HG03135 (cell line): ENCODE measurements at regions not wholly inside any gene's neighbourhood (a gene's known extent, or its start where the extent isn't known, plus 50 kb on each side); places are given as distances from the start of the nearest gene placed in this dataset.
A peak's percentile ranks its signal among the peaks of the same experiment; 100 is the strongest.
"Not testable (repeated sequence)": the region's sequence is repeated elsewhere in the genome, so short reads cannot be mapped to it uniquely, and the experiment has no call there.

Experiments
- ATAC-seq: cut with Tn5 transposase; IDR thresholded peaks from one replicate; pipeline ENCODE4 v1.9.1; 2021; ENCODE audit warnings: mild to moderate bottlenecking, moderate library complexity; ENCODE audit not compliant: unreplicated experiment

DNA sequence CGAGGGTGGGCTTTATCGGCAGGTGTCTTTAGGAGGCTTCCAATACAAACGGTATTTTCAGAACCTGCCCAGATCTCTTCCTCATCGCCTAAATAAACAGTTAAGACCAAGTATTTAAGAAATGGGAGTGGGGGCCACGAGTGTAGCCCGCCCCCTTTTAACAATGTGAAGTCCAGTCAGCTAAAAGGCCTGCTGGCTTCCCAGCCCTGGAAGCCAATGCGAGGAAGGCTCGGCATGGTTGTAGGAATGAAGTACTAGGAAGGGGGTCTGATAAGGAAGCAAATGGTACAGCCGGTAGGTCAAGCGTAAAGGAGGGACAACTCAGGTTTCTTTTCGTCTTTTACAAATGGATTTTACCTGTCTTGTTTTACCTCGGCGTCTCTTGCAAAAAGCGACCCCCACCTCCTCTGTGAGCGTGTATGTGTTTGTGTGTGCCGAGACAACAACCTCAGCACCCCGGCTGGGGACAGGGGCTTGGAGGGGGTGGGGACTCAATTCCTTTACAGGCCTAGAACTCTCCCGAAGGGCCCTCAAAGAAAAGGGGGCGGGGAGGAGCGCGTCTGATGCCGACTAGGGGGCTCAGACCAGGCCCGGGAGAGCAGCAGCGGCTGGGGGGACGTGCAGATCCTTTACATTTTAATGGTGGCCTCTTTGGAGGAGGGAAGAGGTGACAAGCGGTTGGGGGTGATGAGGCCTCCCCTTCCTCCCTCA, 147.6 kb downstream of the GPR85 start:
- peak; percentile 15 for ATAC-seq

- ATAC-seq, result no peak
Measured at GRCh38 chr7:112937651-112938415, 147.6 kb upstream of the TMEM168 start.

- no peak for ATAC-seq
Measured at GRCh38 chr7:112933598-112933997, 143.4 kb upstream of the TMEM168 start.

DNA sequence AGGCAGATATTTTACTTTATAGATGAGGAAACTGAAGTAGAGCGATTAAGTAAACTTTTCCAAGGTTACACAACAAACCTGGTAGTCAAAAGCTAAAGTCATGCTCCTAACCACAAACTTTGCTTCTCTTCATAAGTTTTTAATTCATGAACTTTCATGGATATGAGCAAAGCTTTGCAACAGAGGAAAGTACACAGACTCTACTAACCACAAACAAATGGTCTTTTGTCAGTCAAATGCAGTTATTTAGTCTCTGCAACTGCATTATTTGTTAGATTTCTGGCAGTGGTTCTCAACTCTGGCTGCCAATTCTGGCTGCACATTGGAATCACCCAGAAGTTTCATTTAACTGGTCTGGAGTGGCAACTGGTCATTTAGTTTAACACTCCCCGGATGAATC, 140.6 kb upstream of the TMEM168 start:
- ATAC-seq, result no peak

- no peak for ATAC-seq
Measured at GRCh38 chr7:112929421-112929820, 139.2 kb upstream of the TMEM168 start.

DNA sequence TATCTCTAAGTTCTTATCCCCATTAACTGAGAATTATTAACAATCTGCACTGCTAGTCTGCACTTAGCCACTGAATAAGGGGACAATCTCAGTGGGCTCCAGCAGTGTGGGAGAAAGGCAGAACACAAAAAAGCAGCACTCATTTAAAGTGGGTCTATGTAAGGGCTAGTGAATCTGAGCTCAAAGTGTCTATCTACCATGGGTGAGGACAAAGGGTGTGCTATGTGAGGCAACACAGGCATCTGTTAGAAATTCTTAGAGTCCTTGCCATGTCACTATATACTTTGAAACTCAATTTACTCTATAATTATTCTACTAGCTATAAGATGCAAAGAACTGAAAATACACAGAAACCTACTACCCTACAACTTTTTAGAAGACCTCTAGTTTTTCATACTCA, 135.8 kb upstream of the TMEM168 start:
- ATAC-seq, result no peak

DNA sequence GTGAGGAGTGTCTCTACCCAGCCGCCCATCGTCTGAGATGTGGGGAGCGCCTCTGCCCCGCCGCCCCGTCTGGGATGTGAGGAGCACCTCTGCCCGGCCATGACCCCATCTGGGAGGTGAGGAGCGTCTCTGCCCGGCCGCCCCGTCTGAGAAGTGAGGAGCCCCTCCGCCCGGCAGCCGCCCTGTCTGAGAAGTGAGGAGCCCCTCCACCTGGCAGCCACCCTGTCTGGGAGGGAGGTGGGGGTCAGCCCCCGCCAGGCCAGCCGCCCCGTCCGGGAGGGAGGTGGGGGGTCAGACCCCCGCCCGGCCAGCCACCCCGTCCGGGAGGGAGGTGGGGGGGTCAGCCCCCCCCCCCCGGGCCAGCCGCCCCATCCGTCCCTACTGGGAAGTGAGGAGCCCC, 132.4 kb upstream of the TMEM168 start:
- not testable (repeated sequence) for ATAC-seq

DNA sequence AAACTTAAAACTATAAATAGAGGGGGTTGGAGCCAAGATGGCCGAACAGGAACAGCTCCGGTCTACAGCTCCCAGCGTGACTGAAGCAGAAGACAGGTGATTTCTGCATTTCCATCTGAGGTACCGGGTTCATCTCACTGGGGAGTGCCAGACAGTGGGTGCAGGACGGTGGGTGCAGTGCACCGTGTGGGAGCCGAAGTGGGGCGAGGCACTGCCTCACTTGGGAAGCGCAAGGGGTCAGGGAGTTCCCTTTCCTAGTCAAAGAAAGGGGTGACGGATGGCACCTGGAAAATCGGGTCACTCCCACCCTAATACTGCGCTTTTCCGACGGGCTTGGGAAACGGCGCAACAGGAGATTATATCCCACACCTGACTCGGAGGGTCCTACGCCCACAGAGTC, 126.2 kb upstream of the TMEM168 start:
- ATAC-seq, result not testable (repeated sequence)

GRCh38 chr7:112908086-112908485, 117.9 kb upstream of the TMEM168 start:
- no peak for ATAC-seq

GRCh38 chr7:112907658-112908057, 117.5 kb upstream of the TMEM168 start:
- ATAC-seq, result no peak

DNA sequence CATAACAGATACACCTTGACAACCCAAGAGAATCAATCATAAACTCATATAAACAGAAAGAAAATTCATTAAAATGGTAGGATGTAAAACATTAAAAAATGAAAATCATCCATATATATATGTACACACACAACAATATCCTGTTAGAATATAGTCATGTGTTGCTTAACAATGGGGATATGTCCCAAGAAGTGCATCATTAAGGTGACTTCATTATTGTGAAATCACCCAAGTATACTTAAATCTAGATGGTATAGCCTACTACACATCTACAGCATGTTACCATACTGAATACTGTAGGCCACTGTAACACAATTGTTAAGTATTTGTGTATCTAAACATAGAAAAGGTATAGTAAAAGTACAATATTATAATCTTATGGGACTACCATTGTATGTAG, 115.8 kb upstream of the TMEM168 start:
- ATAC-seq, result no peak

DNA sequence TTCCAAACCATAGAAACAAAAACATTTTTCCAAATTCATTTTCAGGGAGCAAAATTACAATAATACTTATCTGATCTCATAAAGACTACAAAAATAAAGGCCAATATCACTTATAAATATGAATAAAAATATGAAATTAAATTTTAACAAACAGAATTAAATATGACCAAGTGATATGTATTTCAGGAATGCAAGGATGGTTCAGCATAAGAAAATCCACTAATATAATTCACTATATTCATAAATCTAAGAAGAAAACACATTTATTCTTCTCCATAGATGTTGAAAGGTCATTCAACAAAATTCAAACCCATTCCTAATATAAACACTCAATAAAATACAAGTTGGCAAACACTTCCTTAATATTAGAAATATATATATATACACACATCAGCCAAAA, 115.2 kb upstream of the TMEM168 start:
- ATAC-seq, result no peak

GRCh38 chr7:112898432-112899290, 108.5 kb upstream of the TMEM168 start:
- peak; percentile 89 for ATAC-seq

- ATAC-seq, result no peak
Measured at GRCh38 chr7:112897839-112898431, 107.7 kb upstream of the TMEM168 start.

- no peak for ATAC-seq
Measured at GRCh38 chr7:112896026-112896601, 105.9 kb upstream of the TMEM168 start.

GRCh38 chr7:112892263-112892662, 102.1 kb upstream of the TMEM168 start:
- no peak for ATAC-seq

- ATAC-seq, result no peak
Measured at GRCh38 chr7:112891698-112892097, 101.5 kb upstream of the TMEM168 start.

- ATAC-seq, result no peak
Measured at GRCh38 chr7:112889834-112890438, 99.7 kb upstream of the TMEM168 start.

- ATAC-seq, result no peak
Measured at GRCh38 chr7:112889268-112889667, 99.1 kb upstream of the TMEM168 start.

DNA sequence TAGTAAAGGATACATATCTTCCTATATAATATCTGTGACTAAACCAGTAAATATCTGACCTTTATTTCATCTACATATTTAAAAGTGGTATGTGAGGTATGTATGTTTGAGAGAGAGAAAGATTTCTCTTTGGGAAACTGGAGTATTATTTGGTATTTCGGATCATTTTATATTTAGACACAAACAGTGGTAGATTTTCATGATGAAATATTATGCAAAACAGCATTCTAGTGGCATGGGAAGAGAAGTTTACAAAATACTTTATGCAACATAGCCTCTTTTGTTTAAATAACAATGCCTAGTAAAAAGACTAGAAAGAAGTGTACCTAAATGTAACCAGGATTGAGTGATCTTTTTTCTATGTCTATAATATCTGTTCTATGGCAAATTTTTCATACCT, 98.6 kb upstream of the TMEM168 start:
- no peak for ATAC-seq
